ENCODE measurements at regions not wholly inside any gene's neighbourhood (a gene's known extent, or its start where the extent isn't known, plus 50 kb on each side); places are given as distances from the start of the nearest gene placed in this dataset.

- no peak for ATAC-seq
- Histone ChIP-seq H4K20me1 (ENCODE audit: low read length) (no peaks in the 10 kb centered on the region), H3K36me3 (ENCODE audit: low read depth, low read length) (no peaks in the 10 kb centered on the region)
Observed at GRCh38 chr15:46644501-46645481, 1010.0 kb downstream of the SQOR start.

GRCh38 chr15:46646490-46646889, 1011.7 kb downstream of the SQOR start:
- intact Hi-C loops (cut with micrococcal nuclease) = no loop called here
- H3K27ac ChIP-seq (ENCODE audit: low read length) = no peak overlapping the region
- no peaks in the 10 kb centered on the region for H3K9me3 ChIP-seq (ENCODE audit: low read length)
- H3K4me1 ChIP-seq (ENCODE audit: insufficient read depth, low read length) = no peaks in the 10 kb centered on the region
- no peak overlapping the region for H2AFZ ChIP-seq (ENCODE audit: low read length)
- TF ChIP-seq CTCF (conservative IDR thresholded peaks at IDR 0.05; ENCODE audit: low read depth, low read length) (no peak), EZH2 (IDR thresholded peaks at IDR 0.05; ENCODE audit: low read length, unreplicated experiment) (no peak), EZH2phosphoT487 (IDR thresholded peaks at IDR 0.05; ENCODE audit: borderline replicate concordance, low read length) (no peak)
- CTCF ChIA-PET = no interaction called here
- H3K4me2 ChIP-seq (ENCODE audit: low read length) = no peak overlapping the region
- no peaks in the 10 kb centered on the region for H3K9me2 ChIP-seq (replicated peaks; ENCODE audit: low read length)
- POLR2A ChIA-PET (ENCODE audit: unreplicated experiment) = no interaction called here
- no peaks in the 10 kb centered on the region for H3F3A ChIP-seq (ENCODE audit: low read length, unreplicated experiment)
- no peaks in the 10 kb centered on the region for H3K27me3 ChIP-seq (ENCODE audit: low read length)
- no peaks in the 10 kb centered on the region for H3K79me2 ChIP-seq (ENCODE audit: low read length)
- no peaks in the 10 kb centered on the region for H4K20me1 ChIP-seq (ENCODE audit: low read length)
- ATAC-seq = no peak
- no peak overlapping the region for H3K4me3 ChIP-seq (ENCODE audit: low read length)
- no TSS peak for BruUV-seq (replicated peaks)
- DNase-seq = no peak
- H3K36me3 ChIP-seq (ENCODE audit: low read depth, low read length) = no peaks in the 10 kb centered on the region
- no peak overlapping the region for H3K9ac ChIP-seq (ENCODE audit: low read length)

More at GRCh38 chr15:46644501-46645481, 1010.0 kb downstream of the SQOR start:
- no peak overlapping the region for H2AFZ ChIP-seq (ENCODE audit: low read length)
- no peak overlapping the region for H3K4me2 ChIP-seq (ENCODE audit: low read length)
- H3K4me1 ChIP-seq (ENCODE audit: insufficient read depth, low read length) = no peaks in the 10 kb centered on the region
- no TSS peak for BruUV-seq (replicated peaks)
- no peaks in the 10 kb centered on the region for H3K9me3 ChIP-seq (ENCODE audit: low read length)
- no peaks in the 10 kb centered on the region for H3K27me3 ChIP-seq (ENCODE audit: low read length)
- no peak overlapping the region for H3K4me3 ChIP-seq (ENCODE audit: low read length)
- H3K27ac ChIP-seq (ENCODE audit: low read length) = no peak overlapping the region
- no peak overlapping the region for H3K9ac ChIP-seq (ENCODE audit: low read length)
- no peaks in the 10 kb centered on the region for H3K79me2 ChIP-seq (ENCODE audit: low read length)
- CTCF ChIA-PET = no interaction called here
- no peak for DNase-seq
- H3K9me2 ChIP-seq (replicated peaks; ENCODE audit: low read length) = no peaks in the 10 kb centered on the region
- no peaks in the 10 kb centered on the region for H3F3A ChIP-seq (ENCODE audit: low read length, unreplicated experiment)
- intact Hi-C loops (cut with micrococcal nuclease) = no loop called here
- no peak for TF ChIP-seq EZH2phosphoT487 (IDR thresholded peaks at IDR 0.05; ENCODE audit: borderline replicate concordance, low read length)
- no peak for TF ChIP-seq CTCF (conservative IDR thresholded peaks at IDR 0.05; ENCODE audit: low read depth, low read length)
- TF ChIP-seq EZH2 (IDR thresholded peaks at IDR 0.05; ENCODE audit: low read length, unreplicated experiment) = no peak
- POLR2A ChIA-PET (ENCODE audit: unreplicated experiment) = no interaction called here

- H3K9ac ChIP-seq (ENCODE audit: low read length) = no peak overlapping the region
- no peaks in the 10 kb centered on the region for H4K20me1 ChIP-seq (ENCODE audit: low read length)
- intact Hi-C loops (cut with micrococcal nuclease) = no loop called here
- ChIA-PET POLR2A (ENCODE audit: unreplicated experiment) (no interaction called here), CTCF (no interaction called here)
- no peaks in the 10 kb centered on the region for H3K27me3 ChIP-seq (ENCODE audit: low read length)
- no peaks in the 10 kb centered on the region for H3K79me2 ChIP-seq (ENCODE audit: low read length)
- BruUV-seq (replicated peaks) = no TSS peak
- no peak for ATAC-seq
- H2AFZ ChIP-seq (ENCODE audit: low read length) = no peak overlapping the region
- no peak for DNase-seq
- no peak overlapping the region for H3K27ac ChIP-seq (ENCODE audit: low read length)
- TF ChIP-seq EZH2 (IDR thresholded peaks at IDR 0.05; ENCODE audit: low read length, unreplicated experiment) (no peak), EZH2phosphoT487 (IDR thresholded peaks at IDR 0.05; ENCODE audit: borderline replicate concordance, low read length) (no peak), CTCF (conservative IDR thresholded peaks at IDR 0.05; ENCODE audit: low read depth, low read length) (no peak)
- no peaks in the 10 kb centered on the region for H3K36me3 ChIP-seq (ENCODE audit: low read depth, low read length)
- no peak overlapping the region for H3K4me3 ChIP-seq (ENCODE audit: low read length)
- H3K4me1 ChIP-seq (ENCODE audit: insufficient read depth, low read length) = no peaks in the 10 kb centered on the region
- no peaks in the 10 kb centered on the region for H3K9me3 ChIP-seq (ENCODE audit: low read length)
- no peak overlapping the region for H3K4me2 ChIP-seq (ENCODE audit: low read length)
- no peaks in the 10 kb centered on the region for H3F3A ChIP-seq (ENCODE audit: low read length, unreplicated experiment)
- H3K9me2 ChIP-seq (replicated peaks; ENCODE audit: low read length) = no peaks in the 10 kb centered on the region
Observed at GRCh38 chr15:46647046-46647445, 1012.2 kb downstream of the SQOR start.

Data from PC-3 (cell line).